ENCODE measurements at regions not wholly inside any gene's neighbourhood (a gene's known extent, or its start where the extent isn't known, plus 50 kb on each side); places are given as distances from the start of the nearest gene placed in this dataset.

- no peak for DNase-seq (ENCODE audit: extremely low read depth in 1 of 4, low spot score in 3 of 4)
- Histone ChIP-seq H4K20me1 (replicated peaks; ENCODE audit: control insufficient read depth, insufficient read depth, low read length) (no peaks in the 10 kb centered on the region; the same call in 1 of the 2 replicates), H3K4me3 (no peak overlapping the region), H3K4me2 (ENCODE audit: insufficient read depth, low read length) (no peak overlapping the region), H3K36me3 (ENCODE audit: control insufficient read depth, insufficient read depth, low read length) (no peaks in the 10 kb centered on the region), H3K27me3 (ENCODE audit: control insufficient read depth in 2 of 2, insufficient read depth in 2 of 2, low read length in 2 of 2) (peaks cover 2 to 12% of the 10 kb centered on the region in 2 experiments; a peak in 1 of 5 replicates), H3K4me1 (replicated peaks in 1 of 2; ENCODE audit: control insufficient read depth in 2 of 2, insufficient read depth in 2 of 2, low read length in 2 of 2) (peaks cover 0 to 2% of the 10 kb centered on the region in 2 experiments; a peak in 1 of 5 replicates), H3K9ac (ENCODE audit: insufficient read depth in 1 of 2, low read depth in 2 of 2, low read length in 2 of 2) (no peak overlapping the region), H2AFZ (ENCODE audit: low read depth, low read length) (no peak overlapping the region), H3K27ac (ENCODE audit: extremely low read depth, low read depth, low read length) (no peak overlapping the region), H3K9me1 (ENCODE audit: control insufficient read depth, insufficient read depth, low read length) (no peaks in the 10 kb centered on the region), H3K79me2 (ENCODE audit: control insufficient read depth, insufficient read depth, low read length) (no peaks in the 10 kb centered on the region), H3K9me3 (replicated peaks; ENCODE audit: control insufficient read depth, insufficient read depth, low read depth, low read length) (no peaks in the 10 kb centered on the region)
- no peak for FAIRE-seq
- POLR2A ChIA-PET = interaction anchor here (0.8 kb wide), 1 partner anchor 79 kb away, joined by 3 read pairs; no protein-coding TSS in a partner anchor
- TF ChIP-seq PHF8 (IDR thresholded peaks at IDR 0.05; ENCODE audit: borderline replicate concordance, low read length) = no peak
- no peak for TF ChIP-seq ZNF398 (CRISPR knock-in tag; IDR thresholded peaks at IDR 0.05)
- no peak for TF ChIP-seq MYC (IDR thresholded peaks at IDR 0.05; ENCODE audit: low read depth, low read length)
- TF ChIP-seq MYC (CRISPR knock-in tag; IDR thresholded peaks at IDR 0.05; ENCODE audit: borderline replicate concordance, low read depth) = no peak
- no peak for TF ChIP-seq NFATC3 (IDR thresholded peaks at IDR 0.05)
- no peak for TF ChIP-seq RREB1 (CRISPR knock-in tag; IDR thresholded peaks at IDR 0.05)
- BruUV-seq (replicated peaks) = no TSS peak
- 0% methylated on average over 2 of the region's 2 CpGs for WGBS (ENCODE audit: insufficient coverage, low coverage, missing lambda C conversion rate)
- intact Hi-C loops (cut with micrococcal nuclease) = loop anchor here (10.0 kb wide), 1 partner anchor 334 kb away; no protein-coding TSS in a partner anchor
- ATAC-seq = no peak
- CTCF ChIA-PET (ENCODE audit: low intra/inter-chr PET ratio) = no interaction called here
- in situ Hi-C loops (cut with MboI) = no loop called here
These were observed 131.0 kb upstream of the CXCR4 start for GRCh38 chr2:136248907-136249306.
